Activated CD8-positive, alpha-beta T cell treated with anti-CD3 and anti-CD28 coated beads for 36 hours (primary cell): ENCODE measurements at regions not wholly inside any gene's neighbourhood (a gene's known extent, or its start where the extent isn't known, plus 50 kb on each side); places are given as distances from the start of the nearest gene placed in this dataset.

Source experiments
- ATAC-seq: fragments of 200-7000 bp; cut with Tn5 transposase; one replicate; pipeline ENCODE4 v1.10.0; 2021; ENCODE audit warnings: mild to moderate bottlenecking, moderate library complexity
- CTCF ChIA-PET: fragments of 350-600 bp; sonication (Branson Sonifier 250); formaldehyde crosslinking; loops from one replicate; lab custom pipeline; 2021; ENCODE audit warnings: antibody characterized with exemption; lab: Charles Lee
- POLR2A ChIA-PET: fragments of 350-600 bp; sonication (Branson Sonifier 250); formaldehyde crosslinking; loops from one replicate; lab custom pipeline; 2021; ENCODE audit warnings: antibody characterized with exemption; lab: Charles Lee
- DNase-seq: peaks from one replicate; pipeline ENCODE4 v3.0.0-alpha.2; 2020
- H3K27ac Mint-ChIP-seq: one replicate; pipeline ENCODE4 v1.8.0; 2021; ENCODE audit warnings: mild to moderate bottlenecking, mixed read lengths
- H3K27me3 Mint-ChIP-seq: one replicate; pipeline ENCODE4 v1.8.0; 2021; ENCODE audit warnings: mixed read lengths
- H3K36me3 Mint-ChIP-seq: one replicate; pipeline ENCODE4 v1.8.0; 2021; ENCODE audit warnings: low read depth, mixed read lengths
- H3K4me1 Mint-ChIP-seq: one replicate; pipeline ENCODE4 v1.8.0; 2021; ENCODE audit warnings: low read depth, mixed read lengths
- H3K4me3 Mint-ChIP-seq: one replicate; pipeline ENCODE4 v1.8.0; 2021; ENCODE audit warnings: mild to moderate bottlenecking, moderate library complexity, mixed read lengths
- H3K9me3 Mint-ChIP-seq: one replicate; pipeline ENCODE4 v1.8.0; 2021; ENCODE audit warnings: mixed read lengths
- CTCF ChIP-seq: fragments of 200-600 bp; IDR thresholded peaks from one replicate; pipeline ENCODE4 v1.8.0; 2022; ENCODE audit warnings: antibody characterized with exemption, mild to moderate bottlenecking
- intact Hi-C: fragments of 100-400 bp; cut with micrococcal nuclease; formaldehyde crosslinking; loops from one replicate; pipeline ENCODE4 v1.10.0; 2022

DNA sequence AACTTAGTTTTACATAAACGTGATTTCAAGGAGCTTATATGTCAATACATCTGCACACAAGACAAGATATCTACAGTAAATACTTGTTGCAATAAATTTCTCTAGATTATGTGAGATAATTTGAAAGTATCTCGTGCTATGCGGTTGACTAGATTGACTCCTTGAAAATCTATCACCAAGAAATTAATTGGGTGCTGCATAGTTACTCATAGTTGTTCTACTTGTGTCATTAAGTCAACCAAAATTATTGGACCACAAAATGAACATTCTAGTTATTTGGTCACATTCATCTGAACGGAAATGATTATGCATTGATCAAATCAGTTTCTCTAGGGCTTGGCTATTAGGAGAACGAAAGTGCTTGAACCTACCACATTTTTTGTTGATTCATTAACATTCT, 2291.5 kb downstream of the PCDH9 start:
- TF ChIP-seq CTCF, result no peak
- H3K9me3 Mint-ChIP-seq, result peaks cover 4% of the 10 kb centered on the region
- H3K27me3 Mint-ChIP-seq, result no peaks in the 10 kb centered on the region
- intact Hi-C loops, result no loop called here
- no peaks in the 10 kb centered on the region for H3K4me1 Mint-ChIP-seq
- no peak overlapping the region for H3K4me3 Mint-ChIP-seq
- ChIA-PET POLR2A (no interaction called here), CTCF (no interaction called here)
- no peak for DNase-seq
- no peaks in the 10 kb centered on the region for H3K36me3 Mint-ChIP-seq
- no peak for ATAC-seq
- no peak overlapping the region for H3K27ac Mint-ChIP-seq

DNA sequence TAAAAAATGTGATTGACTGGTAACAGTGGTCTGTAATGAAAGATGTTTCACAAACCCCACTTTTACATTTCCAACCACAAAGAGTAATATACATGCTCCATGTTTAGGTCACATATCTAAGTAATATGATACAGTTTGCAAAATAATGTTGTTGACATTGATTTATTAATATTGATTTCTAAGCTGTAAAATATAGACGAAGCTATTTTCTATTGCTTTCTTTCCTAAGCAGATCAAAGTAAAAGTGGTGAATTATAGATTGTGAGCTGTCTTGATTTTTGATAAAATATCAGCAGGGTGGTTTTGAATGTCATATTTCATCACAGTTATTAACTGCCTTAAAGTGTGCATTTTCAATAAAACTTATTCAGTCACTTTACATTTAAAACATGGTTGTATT, 2292.8 kb downstream of the PCDH9 start:
- peaks cover 4% of the 10 kb centered on the region for H3K9me3 Mint-ChIP-seq
- H3K27me3 Mint-ChIP-seq, result no peaks in the 10 kb centered on the region
- TF ChIP-seq CTCF, result no peak
- H3K36me3 Mint-ChIP-seq, result no peaks in the 10 kb centered on the region
- ChIA-PET POLR2A (no interaction called here), CTCF (no interaction called here)
- intact Hi-C loops, result no loop called here
- no peak overlapping the region for H3K4me3 Mint-ChIP-seq
- no peak overlapping the region for H3K27ac Mint-ChIP-seq
- no peaks in the 10 kb centered on the region for H3K4me1 Mint-ChIP-seq
- no peak for DNase-seq
- no peak for ATAC-seq

- Mint-ChIP-seq H3K36me3 (no peaks in the 10 kb centered on the region), H3K27ac (no peak overlapping the region), H3K27me3 (no peaks in the 10 kb centered on the region), H3K4me3 (no peak overlapping the region), H3K9me3 (peaks cover 4% of the 10 kb centered on the region), H3K4me1 (no peaks in the 10 kb centered on the region)
- ChIA-PET POLR2A (no interaction called here), CTCF (no interaction called here)
- no peak for DNase-seq
- intact Hi-C loops, result no loop called here
- no peak for ATAC-seq
- no peak for TF ChIP-seq CTCF
Observed at GRCh38 chr13:64936879-64937278, 2293.3 kb downstream of the PCDH9 start.

DNA sequence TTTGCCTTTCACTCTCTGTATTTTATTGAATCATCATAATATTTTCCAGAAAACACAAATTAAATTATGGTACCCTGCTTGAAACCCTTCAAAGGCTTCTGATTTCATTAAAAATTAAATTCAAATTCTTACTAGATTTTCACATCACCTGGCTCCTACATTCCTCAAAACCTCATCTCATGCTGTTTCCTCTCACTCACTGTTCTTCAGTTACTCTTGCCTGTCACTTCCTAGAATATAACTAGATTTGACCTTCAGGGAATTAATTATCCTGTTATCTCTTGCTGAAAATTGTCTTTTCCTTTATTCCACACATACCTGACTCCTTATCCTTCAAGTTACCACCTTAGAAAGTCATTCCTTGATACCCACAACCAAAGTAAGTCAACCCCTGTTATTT, 2294.7 kb downstream of the PCDH9 start:
- Mint-ChIP-seq H3K9me3 (peaks cover 2% of the 10 kb centered on the region), H3K4me3 (no peak overlapping the region), H3K27ac (no peak overlapping the region), H3K36me3 (no peaks in the 10 kb centered on the region), H3K4me1 (no peaks in the 10 kb centered on the region), H3K27me3 (no peaks in the 10 kb centered on the region)
- intact Hi-C loops, result no loop called here
- CTCF ChIA-PET, result no interaction called here
- POLR2A ChIA-PET, result no interaction called here
- no peak for ATAC-seq
- DNase-seq, result no peak
- no peak for TF ChIP-seq CTCF

DNA sequence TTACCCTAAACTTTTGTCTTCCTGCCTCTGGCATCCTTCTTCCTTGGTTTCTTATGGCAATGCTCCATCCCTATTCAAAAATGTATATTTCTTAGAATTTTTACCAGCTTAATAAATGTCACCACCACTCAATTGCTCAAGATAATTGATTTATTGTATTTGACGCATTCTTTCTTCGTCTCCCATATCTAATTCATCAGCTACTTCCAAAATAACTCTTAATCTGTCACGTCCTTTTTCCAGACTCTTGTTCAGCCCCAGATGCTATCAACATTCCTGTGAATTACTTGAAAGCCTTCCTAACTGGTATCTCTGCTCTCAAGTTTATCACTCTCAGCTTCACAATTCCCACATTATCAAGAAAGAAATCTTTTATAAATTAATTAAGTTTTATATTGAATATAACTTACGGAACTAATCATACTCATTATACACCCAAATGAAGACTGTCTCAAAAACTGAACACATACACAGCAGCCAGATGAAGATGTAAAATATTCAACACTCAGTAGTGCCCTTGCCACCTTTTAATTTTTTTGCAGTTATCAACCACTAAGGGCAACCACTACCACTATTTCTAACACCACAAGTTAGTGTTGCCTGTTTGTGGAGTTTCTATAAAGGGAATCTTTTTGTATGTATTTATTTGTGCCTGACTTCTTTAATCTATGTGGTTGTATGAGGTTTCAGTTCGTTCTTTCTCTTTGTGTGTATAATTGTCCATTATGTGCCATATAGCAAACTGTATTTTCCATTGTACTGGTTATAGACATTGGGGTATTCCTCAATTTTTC, 2295.4 kb downstream of the PCDH9 start:
- Mint-ChIP-seq H3K27ac (no peak overlapping the region), H3K27me3 (no peaks in the 10 kb centered on the region), H3K9me3 (peaks cover 5% of the 10 kb centered on the region), H3K4me3 (no peak overlapping the region), H3K36me3 (no peaks in the 10 kb centered on the region), H3K4me1 (no peaks in the 10 kb centered on the region)
- no peak for TF ChIP-seq CTCF
- ChIA-PET POLR2A (no interaction called here), CTCF (no interaction called here)
- intact Hi-C loops, result no loop called here
- ATAC-seq (no peak), DNase-seq (no peak)
